GM21786 (cell line): ENCODE measurements at regions not wholly inside any gene's neighbourhood (a gene's known extent, or its start where the extent isn't known, plus 50 kb on each side); places are given as distances from the start of the nearest gene placed in this dataset.

Experiments used
- ATAC-seq: cut with Tn5 transposase; IDR thresholded peaks from one replicate; pipeline ENCODE4 v1.9.1; 2021; ENCODE audit not compliant: unreplicated experiment

- no peak for ATAC-seq
Observed at GRCh38 chr3:152945556-152945955, 110.6 kb downstream of the P2RY1 start.

GRCh38 chr3:152957491-152957890, 122.6 kb downstream of the P2RY1 start:
- no peak for ATAC-seq

- no peak for ATAC-seq
Observed at GRCh38 chr3:152959307-152959706, 124.4 kb downstream of the P2RY1 start.

GRCh38 chr3:152960684-152961083, 125.8 kb downstream of the P2RY1 start:
- ATAC-seq, result no peak

- no peak for ATAC-seq
Observed at GRCh38 chr3:152961323-152961722, 126.4 kb downstream of the P2RY1 start.

GRCh38 chr3:152964911-152965609, 130.1 kb downstream of the P2RY1 start:
- ATAC-seq, result no peak

- no peak for ATAC-seq
Observed at GRCh38 chr3:152968388-152969024, 133.6 kb downstream of the P2RY1 start.

GRCh38 chr3:152969557-152970300, 134.8 kb downstream of the P2RY1 start:
- ATAC-seq, result no peak

- ATAC-seq, result no peak
Observed at GRCh38 chr3:152970851-152971250, 135.9 kb downstream of the P2RY1 start.

GRCh38 chr3:152971880-152972279, 136.9 kb downstream of the P2RY1 start:
- no peak for ATAC-seq

GRCh38 chr3:152973575-152973974, 138.6 kb downstream of the P2RY1 start:
- ATAC-seq, result no peak

GRCh38 chr3:152976239-152976638, 141.3 kb downstream of the P2RY1 start:
- ATAC-seq, result no peak

GRCh38 chr3:152977366-152977765, 142.4 kb downstream of the P2RY1 start:
- ATAC-seq, result no peak

- no peak for ATAC-seq
Observed at GRCh38 chr3:152978152-152978551, 143.2 kb downstream of the P2RY1 start.

- no peak for ATAC-seq
Observed at GRCh38 chr3:152997526-152997925, 162.6 kb downstream of the P2RY1 start.

- ATAC-seq, result no peak
Observed at GRCh38 chr3:152998591-152998990, 163.4 kb upstream of the RAP2B start.

- ATAC-seq, result no peak
Observed at GRCh38 chr3:153000325-153000724, 161.7 kb upstream of the RAP2B start.

GRCh38 chr3:153001210-153002078, 160.6 kb upstream of the RAP2B start:
- ATAC-seq, result no peak

GRCh38 chr3:153003441-153003840, 158.6 kb upstream of the RAP2B start:
- ATAC-seq, result no peak

- ATAC-seq, result no peak
Observed at GRCh38 chr3:153003862-153004261, 158.2 kb upstream of the RAP2B start.

- ATAC-seq, result no peak
Observed at GRCh38 chr3:153008226-153008625, 153.8 kb upstream of the RAP2B start.
